Panc1 (cell line): ENCODE measurements at regions not wholly inside any gene's neighbourhood (a gene's known extent, or its start where the extent isn't known, plus 50 kb on each side); places are given as distances from the start of the nearest gene placed in this dataset.

ENCODE experiments used
- ATAC-seq: fragments of 200-7000 bp; cut with Tn5 transposase; 2 replicates; pipeline ENCODE4 v1.9.1; 2020; ENCODE audit warnings: mild to moderate bottlenecking, moderate library complexity
- BruUV-seq: library from RNA; stranded (reverse); fragments of 400-500 nt; replicated peaks from 2 replicates; lab custom pipeline; 2021; lab: Mats Ljungman, UMichigan
- CTCF ChIA-PET: fragments of 300-600 bp; sonication (Branson Sonifier 250); formaldehyde crosslinking; loops from one replicate; lab custom pipeline; 2022; ENCODE audit warnings: antibody characterized with exemption; lab: Charles Lee
- POLR2A ChIA-PET: fragments of 300-600 bp; sonication (Branson Sonifier 250); formaldehyde crosslinking; loops from one replicate; lab custom pipeline; 2022; ENCODE audit warnings: antibody characterized with exemption; lab: Charles Lee
- DNase-seq: peaks from one replicate; pipeline ENCODE4 v3.0.0-alpha.2; 2010; ENCODE audit warnings: low read depth, low spot score
- H3K27ac ChIP-seq: 2 replicates; pipeline ENCODE4 v1.5.1; 2011; ENCODE audit warnings: mild to moderate bottlenecking, low read length, inconsistent platforms
- H3K27me3 ChIP-seq: fragments of 200-500 bp; sonication (Bioruptor generic); 2 replicates; pipeline ENCODE4 v1.6.0; 2014; ENCODE audit warnings: low read length, inconsistent platforms; ENCODE audit not compliant: control insufficient read depth, insufficient read depth
- H3K36me3 ChIP-seq: fragments of 200-500 bp; sonication (Bioruptor generic); 2 replicates; pipeline ENCODE4 v1.5.1; 2014; ENCODE audit warnings: inconsistent platforms, mild to moderate bottlenecking, low read length, moderate library complexity; ENCODE audit not compliant: control insufficient read depth, insufficient read depth
- H3K4me1 ChIP-seq: 2 replicates; pipeline ENCODE4 v1.5.1; 2011; ENCODE audit warnings: inconsistent platforms, mild to moderate bottlenecking, low read length, moderate library complexity; ENCODE audit not compliant: control insufficient read depth, insufficient read depth
- H3K4me3 ChIP-seq, 2 experiments: 2 replicates each; pipeline ENCODE4 v1.5.1; 2011 to 2012; ENCODE audit warnings: low read depth in 2 of 2, low read length in 2 of 2, mild to moderate bottlenecking in 2 of 2, inconsistent platforms in 1 of 2, moderate library complexity in 1 of 2
- H3K9me3 ChIP-seq: fragments of 200-500 bp; sonication (Bioruptor generic); 2 replicates; pipeline ENCODE4 v1.5.1; 2014; ENCODE audit warnings: low read depth, mild to moderate bottlenecking, inconsistent platforms, low read length, moderate library complexity; ENCODE audit not compliant: control insufficient read depth, insufficient read depth
- CTCF ChIP-seq: fragments of 450-650 bp; IDR thresholded peaks from 2 replicates; pipeline ENCODE4 v1.5.1; 2017; ENCODE audit warnings: mild to moderate bottlenecking
- POLR2AphosphoS5 ChIP-seq: IDR thresholded peaks from 2 replicates; pipeline ENCODE4 v1.6.1; 2012; ENCODE audit warnings: mild to moderate bottlenecking, low read depth, low read length, moderate library complexity
- REST ChIP-seq, 2 experiments: IDR thresholded peaks; 2 replicates each; pipeline ENCODE4 v1.6.1; 2011 to 2012; ENCODE audit warnings: low read depth in 2 of 2, control low read depth in 1 of 2, low read length in 1 of 2, mild to moderate bottlenecking in 1 of 2, moderate library complexity in 1 of 2; ENCODE audit not compliant: insufficient read depth in 1 of 2
- SIN3A ChIP-seq: IDR thresholded peaks from 2 replicates; pipeline ENCODE4 v1.6.1; 2012; ENCODE audit warnings: low read depth, mild to moderate bottlenecking, low read length, moderate library complexity, borderline replicate concordance; ENCODE audit not compliant: insufficient read depth
- TCF7L2 ChIP-seq: IDR thresholded peaks from 2 replicates; pipeline ENCODE4 v1.6.1; 2011; ENCODE audit warnings: mild to moderate bottlenecking, low read depth, low read length, inconsistent platforms
- in situ Hi-C: cut with HindIII; loops from 2 replicates; pipeline ENCODE4 v1.10.0; 2016; ENCODE audit warnings: low sequenced_read_pairs, low pct_unique_long_range_greater_than_20kb
- intact Hi-C: fragments of 100-400 bp; cut with micrococcal nuclease; formaldehyde crosslinking; loops from one replicate; pipeline ENCODE4 v1.10.0; 2022; ENCODE audit not compliant: unreplicated experiment

- ChIA-PET POLR2A (no interaction called here), CTCF (no interaction called here)
- Histone ChIP-seq H3K9me3 (no peaks in the 10 kb centered on the region), H3K4me1 (no peaks in the 10 kb centered on the region), H3K27ac (no peak overlapping the region), H3K4me3 (no peak overlapping the region), H3K27me3 (peaks cover 3% of the 10 kb centered on the region; the same call in 1 of the 2 replicates), H3K36me3 (no peaks in the 10 kb centered on the region)
- BruUV-seq, result no TSS peak
- ATAC-seq (no peak), DNase-seq (no peak)
- TF ChIP-seq TCF7L2 (no peak), CTCF (no peak), POLR2AphosphoS5 (no peak), SIN3A (no peak), REST (IDR thresholded peaks at IDR 0.05; ENCODE audit: insufficient read depth in 1 of 2, low read depth in 2 of 2, low read length in 1 of 2) (no peak)
- in situ Hi-C loops, result no loop called here
- intact Hi-C loops, result no loop called here
Observed at GRCh38 chr2:118588850-118589249, 258.6 kb downstream of the EN1 start.

GRCh38 chr2:118586312-118586711 lies 261.1 kb downstream of the EN1 start:
- Histone ChIP-seq H3K4me1 (no peaks in the 10 kb centered on the region), H3K4me3 (no peak overlapping the region), H3K9me3 (no peaks in the 10 kb centered on the region), H3K36me3 (no peaks in the 10 kb centered on the region), H3K27me3 (no peaks in the 10 kb centered on the region; the same call in 1 of the 2 replicates), H3K27ac (no peak overlapping the region)
- TF ChIP-seq CTCF (no peak), TCF7L2 (no peak), POLR2AphosphoS5 (no peak), SIN3A (no peak)
- POLR2A ChIA-PET, result no interaction called here
- in situ Hi-C loops (no loop called here), intact Hi-C loops (no loop called here)
- no peak for ATAC-seq
- CTCF ChIA-PET, result no interaction called here
- DNase-seq, result no peak
- BruUV-seq, result no TSS peak
